ENCODE measurements at regions not wholly inside any gene's neighbourhood (a gene's known extent, or its start where the extent isn't known, plus 50 kb on each side); places are given as distances from the start of the nearest gene placed in this dataset.
"Not testable (repeated sequence)": the region's sequence is repeated elsewhere in the genome, so short reads cannot be mapped to it uniquely, and the experiment has no call there.

DNA sequence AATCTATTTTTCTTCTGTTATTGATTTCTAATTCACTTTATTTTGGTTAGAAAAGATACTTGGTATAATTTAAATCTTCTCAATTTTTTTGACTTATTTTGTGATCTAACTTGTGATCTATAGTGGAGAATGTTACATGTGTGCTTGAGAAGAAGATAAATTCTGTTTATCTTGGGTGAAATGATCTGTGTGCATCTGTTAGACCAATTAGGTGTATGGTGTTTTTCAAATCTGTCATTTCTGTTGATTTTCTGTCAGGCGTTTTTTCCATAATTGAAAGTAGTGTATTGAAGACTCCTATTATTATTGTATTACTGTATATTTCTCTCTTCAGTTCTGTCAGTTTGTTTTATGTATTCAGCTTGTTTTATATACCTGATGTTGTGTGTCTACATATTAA, 1668.3 kb downstream of the PLA2G4A start:
- no peak for DNase-seq

DNA sequence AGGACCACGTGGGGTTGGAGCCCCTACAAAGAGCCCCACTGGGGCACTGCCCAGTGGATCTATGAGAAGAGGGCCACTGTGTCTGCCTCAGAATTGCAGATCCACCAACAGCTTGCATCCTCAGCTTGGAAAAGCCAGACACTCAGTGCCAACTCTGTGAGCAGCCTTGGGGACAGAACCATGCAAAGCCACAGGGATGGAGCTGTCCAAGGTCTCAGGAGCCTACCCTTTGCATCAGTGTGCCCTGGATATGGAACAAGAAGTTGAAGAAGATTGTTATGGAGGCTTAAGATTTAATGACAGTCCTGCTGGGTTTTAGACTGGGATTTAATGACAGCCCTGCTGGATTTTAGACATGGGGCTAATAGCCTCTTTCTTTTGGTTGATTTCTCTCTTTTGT, 1670.9 kb downstream of the PLA2G4A start:
- DNase-seq = no peak

DNA sequence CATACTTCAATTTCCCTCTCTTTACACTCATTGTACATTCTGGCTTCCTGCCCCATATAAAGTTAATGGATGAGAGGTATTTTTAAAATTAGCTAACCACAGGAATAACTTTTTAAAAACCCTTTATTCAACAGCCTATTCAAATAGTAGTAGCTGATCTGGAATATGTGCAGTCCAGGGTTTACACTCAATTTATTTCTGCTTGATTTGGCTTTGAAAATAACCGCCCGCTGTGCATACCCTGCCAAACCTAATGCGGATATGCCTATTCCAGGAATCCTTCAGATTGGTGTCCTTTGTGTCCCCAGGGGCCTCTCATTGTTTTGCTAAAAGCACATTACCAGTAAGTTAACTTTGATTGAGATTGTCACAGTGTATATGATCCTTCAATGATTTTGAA, 1686.2 kb downstream of the PLA2G4A start:
- no peak for DNase-seq

DNA sequence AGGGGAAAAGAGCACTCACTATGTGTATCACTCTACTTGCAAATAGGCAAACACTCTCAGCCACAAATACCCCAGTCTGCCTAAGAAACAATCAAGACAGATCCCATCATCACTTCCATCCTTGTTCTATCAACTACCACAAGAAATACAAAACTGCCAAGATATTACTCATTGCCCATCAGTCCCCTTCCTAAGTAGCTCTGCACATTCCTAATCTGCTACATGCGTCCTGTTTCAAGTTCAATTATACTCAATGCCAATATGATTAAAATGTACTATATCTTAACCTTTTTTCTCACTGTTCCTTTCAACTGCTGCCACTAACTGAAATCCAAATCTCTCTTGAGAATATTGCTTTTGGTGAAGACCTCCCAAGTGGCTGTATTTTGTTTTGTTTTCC, 1688.4 kb downstream of the PLA2G4A start:
- no peak for DNase-seq

DNA sequence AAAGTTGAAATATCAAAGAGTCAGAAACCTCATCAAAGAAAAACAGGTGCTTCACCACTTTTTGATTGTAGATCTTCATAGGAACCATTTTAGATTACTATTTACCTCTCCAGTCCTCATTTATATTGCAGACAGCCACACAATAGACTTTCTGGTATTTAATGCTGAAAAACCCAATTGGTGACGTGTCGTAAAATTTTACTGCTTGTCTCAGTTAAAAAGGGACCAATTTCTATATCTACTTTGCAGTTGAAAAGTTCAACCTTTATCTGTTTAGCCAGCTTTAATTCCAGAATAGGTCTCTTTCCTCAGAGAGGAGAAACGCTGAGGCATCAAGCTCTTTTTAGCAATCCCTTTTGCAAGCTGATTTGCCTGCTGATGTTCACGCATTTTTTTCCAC, 1722.4 kb downstream of the PLA2G4A start:
- DNase-seq = no peak

DNA sequence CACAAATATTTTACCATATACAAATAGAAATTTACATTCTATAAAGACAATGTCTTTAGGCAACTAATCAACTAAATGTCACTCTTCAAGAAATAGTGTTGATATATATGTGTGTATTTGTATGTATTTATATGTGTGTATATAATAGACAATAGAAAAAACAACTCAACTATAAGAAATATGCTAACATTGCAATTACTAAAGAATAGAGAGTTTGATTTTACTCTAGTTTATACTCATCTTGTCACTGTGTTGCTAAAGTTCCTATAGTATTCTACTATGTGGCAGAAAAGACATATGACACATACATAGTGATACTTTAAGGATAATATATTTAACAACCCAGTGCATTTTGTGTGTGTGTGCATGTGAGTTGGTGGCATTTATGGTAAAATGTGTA, 1728.3 kb downstream of the PLA2G4A start:
- DNase-seq = no peak

DNA sequence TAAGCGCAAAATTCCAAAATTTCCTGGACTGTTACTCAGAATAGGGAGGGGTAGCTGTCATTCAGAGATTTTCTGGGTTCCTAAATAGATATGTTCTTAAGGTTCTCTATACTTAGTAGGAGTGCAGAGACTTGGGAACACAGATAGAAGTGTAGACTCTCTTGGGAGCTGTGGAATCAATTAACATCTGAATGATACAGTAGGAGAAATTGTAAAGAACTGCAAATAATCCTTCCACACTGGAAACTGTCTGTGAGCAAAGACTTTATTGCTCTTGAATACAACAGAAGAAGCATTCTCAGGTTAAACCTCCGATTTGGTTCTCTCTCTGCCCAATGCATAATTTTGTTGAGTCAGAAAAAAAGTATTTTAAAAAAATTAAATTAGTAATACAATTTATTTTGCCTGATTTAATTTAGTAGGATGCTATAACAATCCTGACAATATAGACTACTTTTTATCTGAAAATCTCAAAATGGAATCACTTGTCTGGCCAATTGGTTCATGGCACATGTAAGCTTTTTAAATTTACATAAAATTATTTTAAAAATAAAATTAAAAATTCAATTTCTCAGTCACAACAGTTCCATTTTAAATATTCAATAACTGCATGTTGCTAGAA, 1754.3 kb downstream of the PLA2G4A start:
- no peak for DNase-seq

DNA sequence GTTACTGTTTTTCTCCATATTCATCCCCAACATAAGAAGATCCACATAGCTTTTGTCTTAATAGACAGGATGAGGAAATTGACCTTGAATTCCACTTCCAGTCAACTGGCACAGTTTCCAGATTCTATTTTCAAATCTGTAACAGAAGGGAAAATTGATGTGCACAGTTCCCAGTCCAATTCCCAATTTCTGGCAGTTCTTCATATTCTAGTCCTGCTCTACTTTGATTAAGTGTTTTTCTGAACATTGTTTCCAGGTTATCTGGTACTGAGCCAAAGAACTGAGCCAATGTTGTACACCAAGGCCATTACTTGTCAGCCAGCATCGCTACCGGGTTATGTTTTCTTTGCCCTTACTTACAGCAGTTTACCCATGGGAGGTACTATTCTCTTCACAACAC, 1755.4 kb downstream of the PLA2G4A start:
- no peak for DNase-seq

DNA sequence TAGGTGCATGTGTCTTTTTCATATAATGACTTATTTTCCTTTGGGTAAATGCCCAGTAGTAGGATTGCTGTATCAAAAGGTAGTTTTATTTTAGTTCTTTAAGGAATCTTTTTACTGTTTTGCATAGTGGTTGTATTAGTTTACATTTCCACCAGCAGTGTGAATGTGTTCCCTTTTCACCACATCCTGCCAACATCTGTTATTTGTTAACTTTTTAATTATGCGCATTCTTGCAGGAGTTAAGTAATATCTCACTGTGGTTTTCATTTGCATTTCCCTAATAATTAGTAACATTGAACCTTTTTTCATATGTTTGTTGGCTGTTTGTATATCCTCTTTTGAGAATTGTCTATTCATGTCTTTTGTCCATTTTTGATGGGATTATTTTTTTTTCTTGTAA, 1761.9 kb downstream of the PLA2G4A start:
- no peak for DNase-seq

DNA sequence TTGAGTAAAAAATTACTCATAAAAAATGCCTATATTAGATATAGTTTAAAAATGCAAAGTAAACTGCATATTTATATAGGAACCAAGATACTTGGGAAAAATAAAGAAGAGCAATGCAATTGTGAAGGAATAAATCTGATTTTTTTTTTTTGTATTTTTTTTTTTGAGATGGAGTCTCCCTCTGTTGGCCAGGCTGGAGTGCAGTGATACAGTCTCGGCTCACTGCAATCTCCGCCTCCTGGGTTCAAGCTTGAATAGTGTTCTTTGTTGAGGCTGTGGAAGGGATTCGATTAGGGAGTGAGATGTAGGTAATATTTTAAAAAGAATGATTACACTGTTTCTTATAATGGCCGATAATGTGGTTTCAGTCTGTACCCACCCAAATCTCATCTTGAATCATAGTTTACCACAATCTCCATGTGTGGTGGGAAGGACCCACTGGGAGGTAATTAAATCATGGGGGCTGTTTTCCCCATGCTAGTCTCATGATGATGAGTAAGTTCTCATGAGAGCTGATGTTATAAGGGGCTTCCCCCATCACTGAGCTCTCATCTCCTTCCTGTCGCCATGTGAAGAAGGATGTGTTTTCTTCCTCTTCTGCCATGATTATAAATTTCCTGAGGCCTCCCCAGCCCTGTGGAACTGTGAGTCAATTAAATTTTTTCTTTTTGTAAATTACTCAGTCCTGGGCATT, 1765.9 kb downstream of the PLA2G4A start:
- DNase-seq = no peak

DNA sequence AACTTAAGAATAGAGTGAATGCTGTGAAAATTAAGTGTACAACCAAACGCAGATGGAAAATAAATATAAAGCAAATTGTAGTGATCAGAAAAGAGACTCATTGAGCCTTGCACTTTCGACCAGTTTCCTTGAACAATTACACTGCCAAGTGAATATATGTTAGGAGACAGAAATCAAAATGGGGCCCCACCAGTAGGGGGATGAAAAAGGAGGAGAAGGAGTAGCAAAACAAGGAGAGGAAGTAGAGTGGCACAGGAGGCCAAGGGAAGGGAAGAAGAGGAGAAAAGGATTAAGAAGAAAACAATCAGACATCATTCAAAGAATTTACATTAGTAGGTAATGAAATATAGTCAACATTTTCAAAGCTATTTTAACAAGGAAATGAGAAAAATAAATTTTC, 1770.6 kb downstream of the PLA2G4A start:
- no peak for DNase-seq

DNA sequence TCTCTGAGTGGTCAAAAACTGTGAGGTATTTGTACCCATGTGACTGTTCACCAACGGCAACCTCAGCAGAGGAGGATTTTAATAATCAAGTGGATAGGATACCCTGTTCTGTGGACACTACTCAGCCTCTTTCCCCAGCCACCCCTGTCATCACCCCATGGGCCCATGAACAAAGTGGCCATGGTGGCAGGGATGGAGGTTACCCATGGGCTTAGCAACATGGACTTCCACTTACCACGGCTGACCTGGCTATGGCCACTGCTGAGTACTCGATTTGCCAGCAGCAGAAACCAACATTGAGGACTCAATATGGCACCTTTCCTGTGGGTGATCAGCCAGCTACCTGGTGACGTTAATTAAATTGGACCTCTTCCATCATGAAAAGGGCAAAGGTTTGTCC, 1782.7 kb downstream of the PLA2G4A start:
- DNase-seq = no peak

DNA sequence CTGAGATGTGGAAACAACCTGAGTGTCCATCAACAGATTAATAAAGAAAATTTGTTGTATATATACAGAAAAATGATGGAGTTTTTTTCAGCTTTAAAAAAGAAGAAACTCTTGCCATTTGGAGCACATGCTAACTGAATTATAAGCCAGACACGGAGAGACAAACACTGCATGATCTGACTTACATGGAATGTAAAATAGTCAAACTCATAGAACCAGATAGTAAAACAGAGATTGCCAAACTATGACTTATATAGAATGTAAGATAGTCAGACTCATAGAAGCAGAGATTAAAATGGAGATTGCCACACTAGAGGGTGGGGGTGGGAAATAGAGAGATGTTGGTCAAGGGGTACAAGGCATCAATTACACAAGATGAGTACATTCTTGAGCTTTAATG, 1786.6 kb downstream of the PLA2G4A start:
- no peak for DNase-seq

DNA sequence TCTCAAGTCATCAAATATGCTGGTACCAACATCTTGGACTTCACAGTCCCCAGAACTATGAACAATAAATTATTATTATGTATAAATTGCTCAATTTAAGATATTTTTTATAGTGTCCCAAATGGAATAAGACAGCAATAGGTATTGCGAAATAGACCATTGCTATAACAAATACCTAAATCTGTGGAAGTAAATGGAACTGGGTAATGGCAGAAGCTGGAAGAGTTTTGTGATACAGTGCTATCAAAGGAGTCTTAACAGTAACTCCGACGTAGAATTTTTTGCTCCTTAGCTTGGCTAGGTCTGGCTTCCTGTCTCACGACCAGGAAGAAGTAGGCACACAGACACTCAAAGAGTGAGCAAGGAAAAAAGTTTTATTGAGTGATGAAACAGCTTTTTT, 1791.5 kb downstream of the PLA2G4A start:
- no peak for DNase-seq

DNA sequence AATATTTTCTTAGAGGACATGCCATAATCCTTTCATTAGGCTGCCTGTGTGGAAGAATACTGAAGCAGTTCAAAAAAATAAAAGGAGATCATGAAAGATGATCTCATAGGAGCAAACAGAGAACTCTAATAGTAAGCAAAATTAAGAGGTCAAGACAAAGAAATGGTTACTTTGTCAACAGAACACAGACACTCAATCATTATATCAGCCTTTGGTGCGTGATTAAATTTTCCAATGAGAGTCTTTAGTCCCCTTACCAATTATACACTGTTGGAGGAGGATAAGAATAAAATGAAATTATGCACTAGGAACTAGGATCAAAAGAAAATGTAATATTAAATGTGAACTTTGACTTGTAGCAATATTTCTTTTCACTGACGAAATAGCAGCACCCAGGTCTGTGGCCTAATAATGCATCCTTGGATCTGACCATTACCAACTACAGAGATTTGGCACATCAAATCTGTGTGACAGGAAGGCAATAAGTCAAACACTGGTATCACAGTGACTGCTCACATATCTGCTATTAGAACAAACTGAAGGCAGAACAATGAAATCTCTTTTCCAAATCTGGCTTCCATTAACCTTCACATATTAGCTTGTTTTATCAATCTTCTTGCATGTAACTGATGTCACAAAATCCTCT, 1812.9 kb downstream of the PLA2G4A start:
- no peak for DNase-seq

DNA sequence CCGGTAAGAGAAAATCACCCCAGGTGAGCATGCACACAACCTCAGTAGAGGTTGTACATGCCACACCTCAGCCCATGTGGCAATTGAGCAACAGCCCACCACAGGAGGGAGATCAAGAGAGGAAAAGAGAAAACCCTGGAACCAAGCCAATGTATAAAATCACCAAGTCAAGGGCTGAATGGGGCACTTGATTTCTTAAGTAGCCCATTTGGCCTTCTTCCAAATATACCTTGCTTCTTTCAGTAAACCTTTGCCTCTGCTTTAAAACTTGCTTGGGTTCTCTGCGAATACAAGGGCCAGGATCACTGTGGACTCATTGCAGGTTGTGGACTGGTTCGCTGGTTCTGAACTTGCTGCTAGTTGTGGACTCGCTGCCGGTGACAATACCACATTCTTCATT, 1814.0 kb downstream of the PLA2G4A start:
- no peak for DNase-seq

DNA sequence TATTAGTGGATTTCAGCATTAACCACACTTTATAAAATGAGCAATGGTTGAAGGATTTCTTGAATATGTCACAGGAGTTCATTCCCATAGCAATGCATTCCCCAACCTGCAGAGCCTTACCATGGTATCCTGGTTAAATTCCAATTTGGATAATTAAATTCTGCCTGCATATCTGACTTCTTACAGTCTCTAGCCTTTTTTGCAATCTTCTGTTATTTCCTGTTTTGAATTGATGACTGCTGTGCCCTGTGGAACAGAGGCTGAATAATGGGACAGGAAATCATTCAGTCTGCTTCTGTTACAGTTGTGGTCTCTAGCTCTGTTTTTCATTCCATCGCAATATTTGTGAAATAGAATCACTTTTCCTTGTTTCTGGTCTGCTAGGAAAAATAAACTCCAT, 1823.9 kb downstream of the PLA2G4A start:
- DNase-seq = no peak

DNA sequence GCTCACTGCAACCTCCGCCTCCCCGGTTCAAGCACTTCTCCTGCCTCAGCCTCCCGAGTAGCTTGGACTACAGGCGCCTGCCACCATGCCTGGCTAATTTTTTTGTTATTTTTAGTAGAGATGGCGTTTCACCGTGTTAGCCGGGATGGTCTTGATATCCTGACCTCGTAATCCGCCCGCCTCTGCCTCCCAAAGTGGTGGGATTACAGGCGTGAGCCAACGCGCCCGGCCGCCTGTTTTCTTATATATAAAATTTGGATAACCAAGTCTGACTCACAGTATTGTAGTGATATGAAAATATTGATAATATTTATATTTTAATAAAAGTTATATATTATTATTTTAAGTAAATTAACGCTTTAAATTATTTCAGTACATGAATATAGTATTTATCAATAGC, 1821.7 kb downstream of the BRINP3 start:
- not testable (repeated sequence) for DNase-seq

DNA sequence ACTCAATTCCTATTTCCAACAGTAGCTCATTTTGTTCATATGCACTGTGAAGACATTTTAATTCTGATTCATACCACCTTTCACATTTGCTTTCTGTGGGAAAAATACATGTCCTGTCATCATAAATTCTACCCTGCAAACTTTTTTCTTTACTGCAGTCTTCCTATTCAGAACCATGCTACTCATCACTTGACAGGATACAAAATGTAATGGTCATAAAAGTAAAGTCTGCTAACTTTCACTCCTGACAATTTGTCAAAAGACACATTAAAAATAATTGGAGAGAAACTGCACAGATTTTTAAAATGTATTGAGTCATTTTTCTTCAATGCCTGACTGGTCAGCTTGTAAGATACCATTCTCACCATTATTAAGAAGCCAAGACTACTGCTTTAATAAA, 1817.1 kb downstream of the BRINP3 start:
- DNase-seq = no peak

DNA sequence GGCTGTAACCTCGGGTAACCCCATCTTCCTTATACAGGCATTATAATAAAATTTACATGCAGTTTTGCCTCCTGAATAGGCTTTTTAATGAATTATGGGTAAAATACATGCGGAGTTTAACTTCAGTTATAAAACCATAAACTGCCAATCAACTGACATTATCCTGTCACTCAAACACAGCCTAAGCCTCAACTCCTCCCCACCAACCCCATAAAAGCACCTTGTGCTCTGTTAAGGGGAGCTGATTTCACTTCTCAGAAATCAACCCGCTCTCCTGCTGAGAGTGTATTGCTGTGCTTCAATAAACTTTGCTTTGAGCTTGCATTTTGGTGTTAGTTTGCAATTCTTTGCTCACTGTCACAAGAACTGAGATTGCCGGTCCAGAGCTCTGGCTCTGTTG, 1812.2 kb downstream of the BRINP3 start:
- no peak for DNase-seq

DNA sequence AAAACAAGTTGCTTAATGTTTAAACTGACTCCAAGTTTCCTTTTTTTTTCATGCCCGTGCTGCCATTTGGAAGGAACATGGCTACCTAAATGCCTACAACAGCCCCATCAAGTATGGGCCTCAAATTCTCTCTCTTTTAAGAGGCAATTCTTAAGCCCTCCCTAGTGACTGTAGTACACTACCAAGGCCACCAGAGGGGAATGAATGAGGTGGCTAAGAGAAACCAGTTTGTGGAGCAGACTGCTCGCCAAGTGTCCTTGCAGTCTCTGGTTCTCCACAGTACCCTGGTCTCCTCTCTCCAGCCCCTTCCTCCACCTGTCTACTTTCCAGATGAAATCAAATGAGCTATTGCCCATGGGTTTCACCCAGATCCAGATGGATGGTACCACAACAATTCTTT, 1809.6 kb downstream of the BRINP3 start:
- no peak for DNase-seq

DNA sequence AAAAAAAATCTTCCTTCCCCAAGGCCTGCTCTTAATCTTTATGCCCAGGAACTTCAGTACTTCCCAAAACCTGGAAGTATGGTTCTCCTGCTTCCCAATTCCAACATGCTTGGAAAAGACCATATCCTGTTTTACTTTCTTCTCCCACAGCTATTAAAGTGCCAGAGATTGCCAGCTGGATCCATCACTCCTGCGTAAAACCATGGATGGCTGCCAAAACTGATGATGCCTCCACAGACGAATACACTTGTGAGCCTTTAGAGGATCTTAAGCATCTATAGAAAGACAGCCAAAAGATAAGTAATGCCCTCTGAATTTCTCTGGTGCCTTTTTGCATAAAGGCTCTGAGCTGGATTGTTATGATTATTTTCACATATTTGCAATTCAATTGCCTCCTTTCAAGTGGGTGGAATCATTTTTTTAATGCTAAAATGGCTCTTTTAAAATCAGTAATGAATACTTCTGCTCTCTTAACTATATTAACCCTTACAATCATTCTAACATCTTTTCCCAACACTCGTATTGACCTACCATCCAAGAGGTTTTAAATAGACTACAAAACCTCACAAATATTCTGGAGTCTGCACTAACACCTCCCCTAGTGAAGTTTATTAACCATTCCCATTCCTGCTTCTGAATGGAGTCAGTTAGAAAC, 1807.8 kb downstream of the BRINP3 start:
- DNase-seq = no peak

DNA sequence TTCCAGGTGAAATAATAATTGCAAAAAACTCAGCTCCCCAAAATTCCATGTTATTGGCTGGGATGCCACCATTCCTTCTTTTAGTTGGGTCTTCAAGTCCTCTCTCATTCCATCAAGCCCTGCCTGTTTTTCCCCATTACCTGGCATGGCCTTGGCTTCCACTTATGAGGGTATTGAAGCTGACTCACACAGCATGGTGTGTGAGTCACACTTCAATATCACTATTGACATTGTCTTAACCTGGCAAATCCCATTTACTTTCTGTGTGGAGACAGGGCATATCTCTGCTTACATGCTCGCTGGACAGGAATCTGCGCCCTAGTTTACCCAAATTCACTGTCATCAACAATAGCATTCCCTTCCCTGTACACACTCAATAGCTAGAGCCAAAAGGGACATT, 1806.8 kb downstream of the BRINP3 start:
- DNase-seq = no peak

DNA sequence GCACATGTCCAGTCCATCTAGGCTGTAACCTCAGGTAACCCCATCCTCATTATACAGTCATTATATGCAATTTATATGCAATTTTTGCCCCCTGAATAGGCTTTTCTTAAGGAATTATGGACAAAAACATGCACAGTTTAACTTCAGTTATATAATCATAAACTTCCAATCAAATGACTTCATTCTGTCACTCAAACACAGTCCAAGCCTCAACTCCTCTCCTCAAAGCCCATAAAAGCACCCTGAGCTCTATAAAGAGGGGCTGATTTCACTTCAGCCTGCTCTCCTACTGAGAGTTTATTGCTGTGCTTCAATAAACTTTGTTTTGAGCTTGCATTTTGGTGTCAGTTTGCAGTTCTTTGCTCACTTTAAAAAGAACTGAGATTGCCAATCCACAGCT, 1805.5 kb downstream of the BRINP3 start:
- no peak for DNase-seq
